Progenitor cell of endocrine pancreas (in vitro differentiated cells): ENCODE measurements at regions not wholly inside any gene's neighbourhood (a gene's known extent, or its start where the extent isn't known, plus 50 kb on each side); places are given as distances from the start of the nearest gene placed in this dataset.

Experiments
- DNase-seq: peaks from one replicate; pipeline ENCODE4 v3.0.0; 2021; ENCODE audit warnings: low spot score; ENCODE audit not compliant: unreplicated experiment
- H3K27ac Mint-ChIP-seq: 2 replicates; pipeline ENCODE4 v1.8.0; 2021; ENCODE audit warnings: mild to moderate bottlenecking, moderate library complexity, mixed read lengths
- H3K27me3 Mint-ChIP-seq: 2 replicates; pipeline ENCODE4 v1.8.0; 2021; ENCODE audit warnings: mixed read lengths
- H3K36me3 Mint-ChIP-seq: 2 replicates; pipeline ENCODE4 v1.8.0; 2022; ENCODE audit warnings: mixed read lengths; ENCODE audit not compliant: insufficient read depth
- H3K4me1 Mint-ChIP-seq: 2 replicates; pipeline ENCODE4 v1.8.0; 2021; ENCODE audit warnings: low read depth, mixed read lengths
- H3K4me3 Mint-ChIP-seq: 2 replicates; pipeline ENCODE4 v1.8.0; 2021; ENCODE audit warnings: low read depth, mild to moderate bottlenecking, moderate library complexity, mixed read lengths
- H3K9me3 Mint-ChIP-seq: 2 replicates; pipeline ENCODE4 v1.8.0; 2021; ENCODE audit warnings: low read depth, mixed read lengths
- TF ChIP-seq, protein P1 (sequence below): fragments of 200-600 bp; sonication (generic); IDR thresholded peaks from one replicate; pipeline ENCODE4 v1.5.0; 2021; ENCODE audit warnings: antibody characterized with exemption, mild to moderate bottlenecking; ENCODE audit not compliant: unreplicated experiment

- no peak overlapping the region for H3K4me3 Mint-ChIP-seq
- H3K4me1 Mint-ChIP-seq = peaks cover 6% of the 10 kb centered on the region
- H3K27ac Mint-ChIP-seq = no peak overlapping the region
- no peaks in the 10 kb centered on the region for H3K27me3 Mint-ChIP-seq
- DNase-seq = peak; percentile 20
- H3K36me3 Mint-ChIP-seq = peaks cover 1% of the 10 kb centered on the region
- peaks cover 9% of the 10 kb centered on the region for H3K9me3 Mint-ChIP-seq
- TF ChIP-seq, protein P1, sequence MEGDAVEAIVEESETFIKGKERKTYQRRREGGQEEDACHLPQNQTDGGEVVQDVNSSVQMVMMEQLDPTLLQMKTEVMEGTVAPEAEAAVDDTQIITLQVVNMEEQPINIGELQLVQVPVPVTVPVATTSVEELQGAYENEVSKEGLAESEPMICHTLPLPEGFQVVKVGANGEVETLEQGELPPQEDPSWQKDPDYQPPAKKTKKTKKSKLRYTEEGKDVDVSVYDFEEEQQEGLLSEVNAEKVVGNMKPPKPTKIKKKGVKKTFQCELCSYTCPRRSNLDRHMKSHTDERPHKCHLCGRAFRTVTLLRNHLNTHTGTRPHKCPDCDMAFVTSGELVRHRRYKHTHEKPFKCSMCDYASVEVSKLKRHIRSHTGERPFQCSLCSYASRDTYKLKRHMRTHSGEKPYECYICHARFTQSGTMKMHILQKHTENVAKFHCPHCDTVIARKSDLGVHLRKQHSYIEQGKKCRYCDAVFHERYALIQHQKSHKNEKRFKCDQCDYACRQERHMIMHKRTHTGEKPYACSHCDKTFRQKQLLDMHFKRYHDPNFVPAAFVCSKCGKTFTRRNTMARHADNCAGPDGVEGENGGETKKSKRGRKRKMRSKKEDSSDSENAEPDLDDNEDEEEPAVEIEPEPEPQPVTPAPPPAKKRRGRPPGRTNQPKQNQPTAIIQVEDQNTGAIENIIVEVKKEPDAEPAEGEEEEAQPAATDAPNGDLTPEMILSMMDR = peak; percentile 87
These were observed 394.5 kb upstream of the DPPA4 start for GRCh38 chr3:109731639-109732473.

- H3K27me3 Mint-ChIP-seq = no peaks in the 10 kb centered on the region
- H3K27ac Mint-ChIP-seq = no peak overlapping the region
- peaks cover under 1% of the 10 kb centered on the region for H3K9me3 Mint-ChIP-seq
- H3K36me3 Mint-ChIP-seq = no peaks in the 10 kb centered on the region
- no peaks in the 10 kb centered on the region for H3K4me1 Mint-ChIP-seq
- H3K4me3 Mint-ChIP-seq = no peak overlapping the region
- TF ChIP-seq, protein P1 = no peak
- DNase-seq = no peak
These were observed 406.6 kb upstream of the DPPA4 start for GRCh38 chr3:109743981-109744380.

GRCh38 chr3:109772520-109772919 is 435.2 kb upstream of the DPPA4 start:
- no peaks in the 10 kb centered on the region for H3K4me1 Mint-ChIP-seq
- DNase-seq = no peak
- no peak overlapping the region for H3K27ac Mint-ChIP-seq
- H3K36me3 Mint-ChIP-seq = no peaks in the 10 kb centered on the region
- TF ChIP-seq, protein P1 = no peak
- H3K9me3 Mint-ChIP-seq = peaks cover 9% of the 10 kb centered on the region
- H3K4me3 Mint-ChIP-seq = no peak overlapping the region
- no peaks in the 10 kb centered on the region for H3K27me3 Mint-ChIP-seq

DNA sequence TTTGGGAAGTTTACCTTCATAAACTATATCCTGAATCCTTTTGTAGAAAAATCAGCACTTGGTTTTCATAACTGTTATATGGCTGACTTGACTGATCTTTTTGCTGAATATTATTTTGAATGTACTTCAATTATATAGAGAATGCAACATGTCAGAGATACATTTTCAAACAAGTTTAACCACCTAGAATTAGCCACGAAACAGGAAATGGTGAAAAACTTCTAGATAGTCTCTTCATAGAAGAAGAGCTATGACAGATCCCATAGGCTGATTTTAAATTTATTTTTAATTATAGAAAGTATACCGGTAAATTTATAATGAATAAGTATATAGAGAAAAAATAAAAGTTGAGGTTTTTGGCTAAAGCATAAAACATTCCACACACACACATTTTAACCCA is 436.8 kb upstream of the DPPA4 start:
- Mint-ChIP-seq H3K27ac (no peak overlapping the region), H3K4me1 (no peaks in the 10 kb centered on the region), H3K36me3 (no peaks in the 10 kb centered on the region), H3K27me3 (no peaks in the 10 kb centered on the region), H3K9me3 (peaks cover 12% of the 10 kb centered on the region), H3K4me3 (no peak overlapping the region)
- DNase-seq = no peak
- TF ChIP-seq, protein P1 = no peak

- Mint-ChIP-seq H3K4me1 (peaks cover 1% of the 10 kb centered on the region), H3K9me3 (peaks cover 6% of the 10 kb centered on the region), H3K27me3 (no peaks in the 10 kb centered on the region), H3K36me3 (no peaks in the 10 kb centered on the region), H3K4me3 (no peak overlapping the region), H3K27ac (no peak overlapping the region)
- TF ChIP-seq, protein P1 = no peak
- no peak for DNase-seq
These were observed 446.9 kb upstream of the DPPA4 start for GRCh38 chr3:109784285-109784684.
